ENCODE measurements at regions not wholly inside any gene's neighbourhood (a gene's known extent, or its start where the extent isn't known, plus 50 kb on each side); places are given as distances from the start of the nearest gene placed in this dataset.

DNA sequence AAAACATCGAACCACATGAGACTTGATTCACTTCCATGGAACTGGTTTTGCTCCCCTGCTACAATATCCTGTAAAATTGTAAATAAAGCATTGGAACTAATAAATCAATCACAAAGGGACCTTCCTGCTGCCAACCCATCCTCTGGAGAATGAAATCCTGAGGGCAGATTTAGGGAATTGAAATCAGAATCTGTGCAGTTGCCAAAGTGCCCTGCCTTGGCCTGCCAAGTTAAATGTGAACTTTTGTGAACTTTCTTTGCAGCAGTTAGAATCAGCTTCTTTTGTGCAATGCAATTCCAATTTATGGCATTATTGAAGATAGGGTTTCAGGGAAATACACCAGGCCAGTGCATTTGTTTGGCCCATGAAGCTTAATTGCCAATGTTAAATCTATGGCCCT, 263.1 kb downstream of the PTTG2 start:
- TF ChIP-seq, protein P1, sequence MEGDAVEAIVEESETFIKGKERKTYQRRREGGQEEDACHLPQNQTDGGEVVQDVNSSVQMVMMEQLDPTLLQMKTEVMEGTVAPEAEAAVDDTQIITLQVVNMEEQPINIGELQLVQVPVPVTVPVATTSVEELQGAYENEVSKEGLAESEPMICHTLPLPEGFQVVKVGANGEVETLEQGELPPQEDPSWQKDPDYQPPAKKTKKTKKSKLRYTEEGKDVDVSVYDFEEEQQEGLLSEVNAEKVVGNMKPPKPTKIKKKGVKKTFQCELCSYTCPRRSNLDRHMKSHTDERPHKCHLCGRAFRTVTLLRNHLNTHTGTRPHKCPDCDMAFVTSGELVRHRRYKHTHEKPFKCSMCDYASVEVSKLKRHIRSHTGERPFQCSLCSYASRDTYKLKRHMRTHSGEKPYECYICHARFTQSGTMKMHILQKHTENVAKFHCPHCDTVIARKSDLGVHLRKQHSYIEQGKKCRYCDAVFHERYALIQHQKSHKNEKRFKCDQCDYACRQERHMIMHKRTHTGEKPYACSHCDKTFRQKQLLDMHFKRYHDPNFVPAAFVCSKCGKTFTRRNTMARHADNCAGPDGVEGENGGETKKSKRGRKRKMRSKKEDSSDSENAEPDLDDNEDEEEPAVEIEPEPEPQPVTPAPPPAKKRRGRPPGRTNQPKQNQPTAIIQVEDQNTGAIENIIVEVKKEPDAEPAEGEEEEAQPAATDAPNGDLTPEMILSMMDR (conservative IDR thresholded peaks at IDR 0.05): no peak
- no peak for TF ChIP-seq ZFX (IDR thresholded peaks at IDR 0.05)

All from C4-2B (cell line).